Esophagus muscularis mucosa (tissue), 3 donors: ENCODE measurements at regions not wholly inside any gene's neighbourhood (a gene's known extent, or its start where the extent isn't known, plus 50 kb on each side); places are given as distances from the start of the nearest gene placed in this dataset.

Experiments
- POLR2AphosphoS5 ChIP-seq, 2 donors: sonication (generic); formaldehyde crosslinking; IDR thresholded peaks; one replicate each; pipeline ENCODE4 v1.6.1; 2017; ENCODE audit warnings: antibody characterized with exemption in 2 of 2
- TF ChIP-seq, protein P1 (sequence below), 3 experiments: fragments of 200-600 bp in 2 of 3; fragments of 450-650 bp in 1 of 3; sonication (generic) in 2 of 3; IDR thresholded peaks; one replicate each; pipeline ENCODE4 v1.5.1; 2017 to 2019; ENCODE audit warnings: antibody characterized with exemption in 3 of 3, mild to moderate bottlenecking in 2 of 3, moderate library complexity in 1 of 3

DNA sequence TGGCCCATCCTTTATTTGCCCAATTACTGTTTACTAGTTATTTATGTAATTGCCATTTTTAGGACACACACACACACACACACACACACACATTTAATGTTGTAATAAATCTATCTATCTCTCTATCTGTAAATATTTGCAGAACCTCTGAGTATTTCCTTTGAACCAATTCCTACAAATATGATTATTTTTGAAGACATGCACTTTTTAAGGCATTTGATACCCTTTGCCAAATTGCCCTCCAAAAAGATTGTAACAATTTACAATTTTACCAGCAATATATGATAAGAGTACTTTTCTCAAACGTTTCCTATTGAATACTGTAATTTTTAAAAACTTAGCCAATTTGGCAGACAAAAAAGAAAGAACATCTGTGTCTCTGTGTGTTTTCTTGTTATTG, 143.8 kb upstream of the FOXF1 start:
- TF ChIP-seq, protein P1, sequence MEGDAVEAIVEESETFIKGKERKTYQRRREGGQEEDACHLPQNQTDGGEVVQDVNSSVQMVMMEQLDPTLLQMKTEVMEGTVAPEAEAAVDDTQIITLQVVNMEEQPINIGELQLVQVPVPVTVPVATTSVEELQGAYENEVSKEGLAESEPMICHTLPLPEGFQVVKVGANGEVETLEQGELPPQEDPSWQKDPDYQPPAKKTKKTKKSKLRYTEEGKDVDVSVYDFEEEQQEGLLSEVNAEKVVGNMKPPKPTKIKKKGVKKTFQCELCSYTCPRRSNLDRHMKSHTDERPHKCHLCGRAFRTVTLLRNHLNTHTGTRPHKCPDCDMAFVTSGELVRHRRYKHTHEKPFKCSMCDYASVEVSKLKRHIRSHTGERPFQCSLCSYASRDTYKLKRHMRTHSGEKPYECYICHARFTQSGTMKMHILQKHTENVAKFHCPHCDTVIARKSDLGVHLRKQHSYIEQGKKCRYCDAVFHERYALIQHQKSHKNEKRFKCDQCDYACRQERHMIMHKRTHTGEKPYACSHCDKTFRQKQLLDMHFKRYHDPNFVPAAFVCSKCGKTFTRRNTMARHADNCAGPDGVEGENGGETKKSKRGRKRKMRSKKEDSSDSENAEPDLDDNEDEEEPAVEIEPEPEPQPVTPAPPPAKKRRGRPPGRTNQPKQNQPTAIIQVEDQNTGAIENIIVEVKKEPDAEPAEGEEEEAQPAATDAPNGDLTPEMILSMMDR (IDR thresholded peaks at IDR 0.05): no peak
- TF ChIP-seq POLR2AphosphoS5 (IDR thresholded peaks at IDR 0.05): no peak
